Right lobe of liver (tissue), 4 donors: ENCODE measurements at regions not wholly inside any gene's neighbourhood (a gene's known extent, or its start where the extent isn't known, plus 50 kb on each side); places are given as distances from the start of the nearest gene placed in this dataset.

ENCODE experiments used
- CTCF ChIP-seq, 4 donors: fragments of 200-600 bp in 3 of 4; fragments of 450-650 bp in 1 of 4; IDR thresholded peaks; one replicate each; pipeline versions ENCODE4 v1.5.1 to v1.8.0; 2016 to 2022; ENCODE audit warnings: antibody characterized with exemption in 4 of 4, mild to moderate bottlenecking in 2 of 4
- POLR2A ChIP-seq: fragments of 450-650 bp; IDR thresholded peaks from one replicate; pipeline ENCODE4 v1.6.1; 2017; ENCODE audit warnings: antibody characterized with exemption, mild to moderate bottlenecking
- donor health status: DM: no; HTN: no; CAD: no.
- donor health status: DM: no; HTN: no; CAD: no.
- donor health status: DM: no; HTN: yes; CAD: no.

- no peak for TF ChIP-seq CTCF (IDR thresholded peaks at IDR 0.05)
- TF ChIP-seq POLR2A, result no peak
These were observed 1322.1 kb upstream of the ZEB2 start for GRCh38 chr2:145841973-145842372.
